HT-29 (cell line): ENCODE measurements at regions not wholly inside any gene's neighbourhood (a gene's known extent, or its start where the extent isn't known, plus 50 kb on each side); places are given as distances from the start of the nearest gene placed in this dataset.
"Not testable (repeated sequence)": the region's sequence is repeated elsewhere in the genome, so short reads cannot be mapped to it uniquely, and the experiment has no call there.

Source experiments
- DNase-seq: peaks from one replicate; pipeline ENCODE4 v3.0.0-alpha.2; 2015; ENCODE audit warnings: low spot score

DNA sequence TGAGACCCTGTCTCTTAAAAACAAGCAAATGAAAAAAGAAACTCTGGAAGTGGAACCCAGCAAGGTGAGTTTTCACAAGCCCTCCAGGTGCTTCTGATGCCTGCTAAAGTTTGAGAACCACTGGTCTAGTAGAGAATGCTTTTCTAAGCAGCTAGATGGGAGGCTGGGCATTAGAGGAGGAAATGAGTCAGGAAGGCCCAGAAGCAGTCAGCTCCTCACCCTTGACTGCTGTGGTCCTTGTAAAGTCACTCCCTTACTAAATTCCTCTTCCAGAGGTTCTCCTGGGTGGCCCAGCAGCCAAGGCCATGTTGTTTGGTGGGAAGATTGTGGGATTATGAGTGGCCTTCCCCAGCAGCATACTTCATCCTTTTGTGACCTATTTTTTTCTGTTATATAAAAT is 52.0 kb upstream of the FYN start:
- no peak for DNase-seq

DNA sequence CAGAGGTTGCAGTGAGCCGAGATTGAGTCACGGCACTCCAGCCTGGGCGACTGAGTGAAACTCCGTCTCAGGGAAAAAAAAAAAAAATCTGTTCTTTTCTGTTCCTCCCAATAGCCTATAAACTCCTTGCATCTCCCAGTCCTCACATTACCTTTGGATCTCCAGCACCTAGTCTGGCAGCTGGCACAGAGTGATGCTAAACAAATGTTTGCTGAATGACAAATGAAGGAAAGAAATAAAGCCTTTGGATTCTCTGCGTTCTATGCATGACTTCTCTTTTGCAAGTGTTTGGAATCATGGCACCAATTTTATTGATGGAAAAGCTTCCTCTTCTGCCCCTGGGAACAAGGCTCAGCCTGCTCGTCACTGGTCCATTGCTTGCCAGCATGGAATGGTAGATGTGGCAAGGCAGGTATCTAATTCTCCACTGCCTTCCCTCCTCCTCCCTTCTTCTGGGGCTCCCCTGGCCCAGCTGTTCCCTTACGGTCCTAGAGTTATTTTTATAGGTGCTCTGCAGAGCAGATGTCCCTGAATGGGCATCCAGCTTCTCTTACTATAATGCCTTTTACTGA is 53.6 kb upstream of the FYN start:
- no peak for DNase-seq

DNA sequence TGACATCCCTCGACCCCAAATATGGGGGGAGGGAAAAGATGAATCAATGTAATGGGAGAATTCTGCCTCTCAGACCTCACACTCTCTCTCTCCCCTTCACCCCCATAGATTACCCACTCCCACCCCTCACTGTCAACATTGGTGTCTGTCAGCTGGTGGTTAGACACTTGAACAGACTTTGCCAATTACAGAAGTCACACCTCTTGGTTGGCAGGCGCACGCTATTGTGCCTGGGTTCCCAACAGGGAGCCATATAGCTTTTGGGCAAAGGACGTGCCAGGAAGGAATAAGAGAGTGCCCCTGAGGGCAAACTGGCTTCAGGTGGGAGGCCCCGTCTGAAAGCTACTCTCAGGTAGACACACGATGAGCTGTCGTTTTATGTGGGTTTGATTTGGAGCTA is 54.1 kb upstream of the FYN start:
- no peak for DNase-seq

DNA sequence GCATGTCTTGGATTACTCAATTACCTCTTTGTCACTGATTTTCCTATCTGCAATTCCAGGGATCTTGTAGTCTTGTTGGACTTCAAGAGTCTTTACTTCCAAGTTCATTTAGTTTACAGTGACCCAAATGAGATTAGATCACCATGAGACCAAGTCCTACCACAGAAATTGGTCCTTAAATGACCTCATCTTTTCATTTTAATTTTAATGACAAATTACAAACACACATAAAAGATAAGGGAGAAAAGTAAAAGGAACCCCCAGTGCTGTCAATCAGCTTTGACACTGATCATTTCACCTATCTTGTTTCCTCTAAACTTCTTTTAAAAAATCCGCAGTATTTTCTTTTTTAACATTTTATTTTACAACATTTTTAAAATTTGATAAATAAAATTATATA is 54.9 kb upstream of the FYN start:
- DNase-seq, result no peak

DNA sequence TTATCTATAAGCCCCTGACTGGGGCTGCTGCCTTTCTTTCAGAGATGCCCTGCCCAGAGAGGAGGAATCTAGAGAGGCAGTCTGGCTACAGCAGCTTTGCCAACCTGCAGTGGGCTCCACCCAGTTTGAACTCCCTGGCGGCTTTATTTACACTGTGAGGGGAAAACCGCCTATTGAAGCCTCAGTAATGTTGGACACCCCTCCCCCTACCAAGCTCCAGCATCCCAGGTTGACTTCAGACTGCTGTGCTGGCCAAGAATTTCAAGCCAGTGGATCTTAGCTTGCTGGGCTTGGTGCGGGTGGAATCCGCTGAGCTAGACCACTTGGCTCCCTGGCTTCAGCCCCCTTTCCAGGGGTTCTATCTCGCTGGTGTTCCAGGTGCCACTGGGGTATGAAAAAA is 61.4 kb upstream of the FYN start:
- peak; percentile 13 for DNase-seq

DNA sequence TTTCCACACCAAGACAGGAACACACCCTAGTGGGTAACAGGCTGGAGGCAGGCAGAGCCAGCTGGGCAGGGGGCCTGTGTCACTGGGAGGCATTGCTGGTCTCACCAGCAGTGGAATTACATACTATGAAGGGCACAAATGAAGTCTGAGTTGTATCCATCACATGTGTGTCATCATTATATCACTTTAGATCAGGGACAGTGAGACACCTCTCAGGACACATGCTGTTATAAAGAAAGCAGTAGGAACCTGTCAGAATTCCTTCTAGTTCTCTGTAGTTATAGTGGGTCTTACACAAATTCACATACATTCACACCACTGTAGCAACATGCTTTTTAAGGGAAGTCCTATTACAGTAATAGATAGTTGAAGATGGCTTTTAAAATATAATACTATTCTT is 63.5 kb upstream of the FYN start:
- DNase-seq, result no peak

DNA sequence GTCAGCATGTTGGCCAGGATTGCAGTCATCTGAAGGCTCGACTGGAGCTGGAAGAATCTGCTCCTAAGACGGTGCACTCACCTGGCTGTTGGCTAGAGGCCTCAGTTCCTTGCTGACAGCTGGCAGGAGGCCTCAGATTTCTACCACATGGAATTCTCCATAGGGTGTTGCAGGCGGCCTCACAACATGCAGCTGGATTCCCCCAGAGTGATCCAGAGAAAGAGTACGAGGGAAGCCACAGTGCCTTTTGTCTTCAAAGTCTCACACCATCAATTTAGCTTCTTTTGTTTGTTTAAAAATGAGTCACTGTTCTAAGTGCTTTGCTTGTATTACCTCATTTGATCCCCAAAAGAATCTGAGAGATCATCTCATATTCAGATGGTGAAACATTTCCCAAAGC is 65.5 kb upstream of the FYN start:
- no peak for DNase-seq

DNA sequence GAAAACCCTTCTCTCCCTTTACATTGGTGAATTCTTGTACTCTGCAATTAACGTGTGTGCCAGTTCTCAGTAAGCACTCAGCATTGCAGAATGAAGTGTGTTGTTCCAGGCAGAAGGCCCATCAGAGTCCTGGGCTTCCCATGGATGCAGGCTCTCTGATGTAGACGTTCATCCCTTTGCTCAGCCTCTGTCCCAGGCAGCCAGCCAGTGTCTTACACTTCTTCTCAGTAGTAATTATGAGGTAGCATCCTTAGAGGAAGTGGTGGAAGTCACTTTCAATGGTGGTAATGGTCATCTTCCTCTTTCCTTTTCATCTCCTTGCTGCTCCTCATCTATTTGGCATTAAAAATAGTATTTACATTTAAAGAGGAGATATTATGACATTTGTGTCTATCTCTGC is 66.7 kb upstream of the FYN start:
- DNase-seq, result no peak

DNA sequence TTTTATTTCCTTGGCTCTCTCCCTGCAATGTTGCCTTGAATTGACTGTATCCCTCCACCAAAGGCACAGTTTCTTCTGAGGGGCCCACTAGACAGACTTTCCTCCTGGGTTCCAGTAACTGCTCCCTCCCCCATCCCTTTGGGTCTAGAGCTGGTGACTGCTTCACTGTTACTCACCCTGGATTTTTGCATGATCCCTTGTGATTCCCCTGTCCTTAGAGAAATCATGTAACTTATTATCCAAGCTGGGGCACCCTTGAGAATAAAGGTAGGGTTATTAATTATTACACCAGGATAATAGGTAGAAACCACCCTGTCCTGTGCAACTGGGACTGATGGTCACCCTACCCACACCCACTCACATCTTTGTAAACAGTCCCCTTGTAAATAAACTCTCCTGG is 67.5 kb upstream of the FYN start:
- no peak for DNase-seq

DNA sequence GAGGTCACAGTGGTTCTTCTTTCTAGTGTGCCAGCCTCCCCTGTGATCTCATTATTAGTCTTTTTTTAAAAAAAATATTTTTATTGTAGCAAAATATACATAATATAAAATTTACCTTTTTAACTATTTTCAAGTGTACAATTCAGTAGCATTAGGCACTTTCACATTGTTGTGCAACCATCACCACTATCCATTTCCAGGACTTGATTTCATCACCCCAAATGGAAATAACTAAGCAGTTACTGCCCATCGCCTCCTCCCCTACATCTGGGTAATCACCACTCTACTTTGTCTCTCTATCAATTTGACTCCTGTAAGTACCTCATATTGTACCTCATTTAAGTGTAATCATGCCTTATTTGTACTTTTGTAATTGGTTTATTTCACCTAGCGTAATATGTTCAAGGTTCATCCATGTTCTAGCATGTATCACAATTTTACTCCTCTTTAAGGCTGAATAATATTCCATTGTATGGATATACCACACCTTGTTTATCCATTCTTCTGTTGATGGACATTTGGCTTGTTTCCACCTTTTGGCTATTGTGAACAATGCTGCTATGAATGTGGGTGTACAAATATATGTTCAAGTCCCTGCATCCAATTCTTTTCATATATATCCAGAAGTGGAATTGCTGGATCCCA is 68.6 kb upstream of the FYN start:
- no peak for DNase-seq

DNA sequence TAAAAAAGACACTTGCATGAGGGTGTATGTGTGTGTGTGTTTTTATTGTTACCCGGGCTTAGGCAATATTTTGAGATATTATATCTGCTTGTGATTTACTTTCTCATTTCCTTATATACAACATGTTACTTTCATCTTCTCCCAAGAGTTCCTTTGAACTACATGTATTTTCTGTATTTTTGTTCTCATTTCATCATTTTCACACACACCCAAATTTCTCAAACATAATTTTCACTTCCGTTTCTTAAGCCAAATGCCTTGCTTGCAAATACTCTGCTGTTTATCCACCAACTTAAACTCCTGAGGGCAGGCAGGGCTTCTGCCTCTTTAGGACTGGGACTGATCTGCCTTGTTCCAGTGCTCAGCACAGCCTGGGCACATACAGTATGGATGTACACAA is 69.3 kb upstream of the FYN start:
- DNase-seq, result no peak

DNA sequence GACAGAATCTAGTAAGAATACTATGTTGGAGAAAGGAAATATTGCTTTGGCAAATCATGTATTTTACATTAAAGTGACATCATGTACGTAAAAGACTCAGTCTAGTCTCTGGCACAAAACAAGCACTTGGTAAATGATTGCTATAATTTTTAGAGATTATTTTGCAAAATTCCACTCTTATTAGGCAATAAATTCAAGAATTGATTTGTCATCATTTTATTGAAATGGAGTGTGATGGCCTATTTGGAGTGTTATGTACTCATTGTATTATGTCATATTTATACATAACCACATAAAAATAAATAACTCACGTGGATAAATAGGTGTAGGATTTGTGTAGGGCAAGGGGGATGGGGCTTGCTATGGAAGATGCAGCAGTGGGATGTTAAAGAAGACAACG is 70.0 kb upstream of the FYN start:
- DNase-seq, result no peak

DNA sequence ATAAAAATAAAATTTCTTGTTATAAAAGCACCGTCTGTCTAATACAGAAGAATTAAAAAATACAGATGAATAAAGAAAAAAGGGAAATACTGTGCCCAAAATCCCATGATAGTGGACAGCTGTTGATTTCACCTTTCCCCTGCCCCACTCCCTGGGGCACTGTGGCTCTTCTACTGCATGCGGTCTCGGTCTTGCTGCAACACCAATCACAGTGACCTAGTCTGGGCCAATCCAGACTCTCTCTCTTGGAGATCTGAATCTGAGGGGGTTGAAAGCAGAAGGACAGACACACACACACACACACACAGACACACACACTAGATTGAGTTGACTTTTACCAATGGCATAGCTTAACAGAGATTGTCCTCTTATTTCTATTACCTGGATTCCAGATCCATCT is 70.5 kb upstream of the FYN start:
- no peak for DNase-seq

DNA sequence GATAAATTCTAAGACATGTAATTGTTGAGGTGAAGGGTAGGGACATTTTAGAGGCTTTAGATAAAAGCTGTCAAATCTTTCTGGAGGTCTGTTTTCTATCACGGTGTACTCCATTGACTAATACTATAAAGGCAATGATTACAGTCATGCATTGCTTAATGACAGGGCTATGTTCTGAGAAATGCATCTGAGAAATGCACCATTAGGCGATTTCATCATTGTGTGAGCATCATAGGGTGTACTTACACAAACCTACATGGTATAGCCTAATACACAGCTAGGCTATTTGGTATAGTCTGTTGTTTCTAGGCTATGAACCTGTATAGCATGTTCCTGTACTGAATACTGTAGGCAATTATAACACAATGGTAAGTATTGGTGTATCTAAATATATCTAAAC is 71.3 kb upstream of the FYN start:
- DNase-seq, result no peak

DNA sequence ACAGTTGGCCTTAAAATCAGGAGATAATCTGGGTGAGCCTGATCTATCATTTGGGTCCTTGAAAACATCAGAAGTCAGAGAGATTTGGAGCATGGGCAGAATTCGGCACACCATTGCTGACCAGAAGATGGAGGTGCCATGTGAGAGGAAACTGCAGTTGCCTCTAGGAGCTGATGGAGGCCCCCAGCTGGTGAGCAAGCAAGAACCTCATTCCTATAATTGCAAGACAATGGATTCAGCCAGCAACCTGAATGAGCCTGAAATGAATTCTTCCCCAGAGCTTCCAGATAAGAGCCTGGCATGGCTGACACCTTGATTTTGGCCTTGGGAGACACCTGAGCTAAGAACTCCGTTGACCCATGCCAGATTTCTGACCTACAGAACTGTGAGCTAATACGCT is 76.3 kb upstream of the FYN start:
- DNase-seq, result no peak

DNA sequence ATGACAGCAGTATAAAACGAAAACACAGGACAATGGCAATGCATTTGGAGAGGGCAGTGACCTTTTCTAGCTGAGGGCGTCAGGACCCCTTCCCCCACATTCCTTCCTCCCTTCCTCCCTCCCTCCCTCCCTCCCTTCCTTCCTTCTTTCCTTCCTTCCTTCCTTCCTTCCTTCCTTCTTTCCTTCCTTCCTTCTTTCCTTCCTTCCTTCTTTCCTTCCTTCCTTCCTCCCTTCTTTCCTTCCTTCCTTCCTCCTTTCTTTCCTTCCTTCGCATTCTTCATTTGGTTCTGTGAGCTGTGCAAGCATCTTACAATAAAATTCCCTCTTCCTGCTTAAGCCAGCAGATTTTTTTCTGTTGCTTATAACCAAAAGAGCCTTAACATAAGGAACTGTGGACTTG is 76.7 kb upstream of the FYN start:
- not testable (repeated sequence) for DNase-seq

DNA sequence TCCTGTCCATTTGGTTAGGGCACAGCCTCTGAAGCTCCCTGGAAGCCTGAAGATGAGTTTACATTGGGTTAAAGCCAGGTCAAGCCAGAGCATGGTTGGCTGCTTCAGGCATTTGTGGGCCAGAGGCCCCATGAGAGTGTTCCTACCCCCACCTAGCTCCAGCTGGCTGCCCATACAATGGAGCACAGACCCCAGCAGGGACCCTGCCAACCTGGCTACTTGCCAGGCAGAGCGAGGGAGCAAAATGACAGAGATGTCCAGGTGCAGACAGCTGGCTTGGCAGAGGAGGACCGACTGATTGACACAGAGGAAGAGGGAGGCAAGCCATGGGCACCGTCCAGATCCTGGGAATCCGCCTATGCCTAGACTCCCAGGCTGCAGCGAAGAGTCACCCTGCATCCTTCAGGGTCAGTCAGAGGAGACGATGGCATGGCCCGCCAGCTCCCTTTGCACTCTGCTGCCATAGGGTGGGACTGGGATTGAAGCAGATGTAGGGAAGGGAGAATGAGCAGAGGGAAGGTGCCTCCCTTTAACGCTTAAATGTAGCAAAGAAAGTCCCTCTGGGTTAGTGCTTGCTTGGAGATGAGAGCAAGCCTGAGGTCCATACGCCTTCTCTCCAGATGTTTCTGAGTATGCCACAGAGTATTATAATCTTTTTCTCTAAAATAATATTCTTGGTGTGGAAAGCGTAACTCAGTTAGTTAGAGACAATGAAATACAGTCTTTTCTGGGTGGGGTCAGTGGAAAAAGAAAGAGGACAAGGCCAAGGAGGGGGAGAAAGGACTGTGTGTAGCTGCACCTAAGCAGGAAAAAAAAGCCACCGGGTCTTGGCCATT is 77.6 kb upstream of the FYN start:
- DNase-seq, result no peak

DNA sequence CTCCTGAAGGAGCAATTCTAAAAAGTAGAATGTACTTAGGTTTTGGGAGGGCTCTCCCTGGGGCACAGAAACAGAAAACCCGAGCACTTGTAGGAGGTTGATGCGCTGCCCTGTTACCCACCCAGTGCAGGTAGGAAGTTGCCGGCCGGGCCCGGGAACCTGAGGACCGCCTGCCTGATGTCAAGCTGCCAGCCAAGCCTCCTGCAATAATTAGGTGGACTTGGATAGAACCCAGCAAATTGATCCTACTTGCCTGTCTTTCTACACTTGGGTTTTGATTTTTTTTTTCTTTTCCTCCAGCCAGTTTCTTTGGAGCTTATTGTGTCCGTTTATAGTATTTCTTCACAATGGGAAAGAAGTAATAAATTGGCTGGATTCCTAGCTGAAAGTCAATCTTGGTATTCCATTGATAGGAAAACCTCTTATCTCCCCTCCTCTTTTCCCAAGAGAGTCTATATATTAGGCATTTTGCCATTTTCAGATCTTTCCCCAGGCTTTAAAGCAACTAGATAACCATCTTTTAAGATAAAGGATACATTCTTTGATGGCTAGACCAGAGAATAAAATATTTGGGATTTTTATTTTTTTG is 78.3 kb upstream of the FYN start:
- DNase-seq, result no peak

DNA sequence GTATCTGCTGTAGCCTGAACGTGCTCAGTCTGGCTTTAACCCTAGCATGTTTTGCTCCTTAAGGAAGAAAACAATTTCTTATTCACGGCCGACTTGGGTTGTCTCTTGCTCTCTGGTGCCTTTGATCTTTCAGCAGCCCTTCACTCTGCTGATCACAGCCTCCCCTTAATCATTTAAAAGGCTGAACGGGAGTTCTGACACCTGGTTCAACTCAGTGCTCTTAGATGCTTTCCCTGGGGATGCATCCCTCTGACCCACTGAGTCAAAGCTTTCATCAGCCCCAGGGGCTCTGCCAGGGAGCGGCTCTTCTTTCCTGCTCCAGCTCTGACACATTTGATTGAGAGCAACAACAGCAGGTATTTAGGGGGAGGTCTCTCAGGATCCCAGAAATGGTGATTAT is 79.0 kb upstream of the FYN start:
- no peak for DNase-seq

DNA sequence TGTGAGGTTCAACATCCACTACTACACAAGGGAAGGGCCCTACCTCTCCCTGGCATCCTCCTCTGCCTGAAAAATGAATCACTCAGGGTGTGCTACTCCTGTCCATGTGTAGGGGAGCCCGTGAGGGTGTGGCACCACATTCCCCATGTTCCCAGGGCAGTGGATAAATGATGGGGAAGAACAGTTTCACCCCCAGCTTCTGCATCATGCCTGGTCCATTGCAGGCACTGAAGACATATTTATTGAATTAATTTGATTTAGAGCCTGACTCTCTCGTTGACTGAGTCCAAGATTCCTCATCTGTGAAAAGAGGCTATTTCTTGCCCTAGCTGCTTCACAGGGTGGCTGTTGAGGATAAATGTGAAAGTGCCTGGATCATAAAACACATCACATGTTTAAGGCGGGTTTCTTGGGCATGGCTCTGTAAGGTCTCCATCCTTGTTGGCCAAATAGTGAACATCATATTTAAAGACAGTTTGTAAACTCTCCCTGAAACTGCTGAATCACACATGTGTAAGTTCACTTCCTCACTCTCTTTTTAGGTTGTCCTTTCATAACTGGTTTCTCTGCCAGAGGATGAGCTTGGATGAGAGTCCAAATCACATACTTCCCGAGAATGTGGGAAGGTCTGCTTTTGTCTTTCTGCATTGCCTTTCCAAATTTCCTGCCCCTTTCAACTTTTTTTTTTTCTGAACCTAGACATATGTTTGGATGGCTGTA is 79.7 kb upstream of the FYN start:
- DNase-seq, result no peak

DNA sequence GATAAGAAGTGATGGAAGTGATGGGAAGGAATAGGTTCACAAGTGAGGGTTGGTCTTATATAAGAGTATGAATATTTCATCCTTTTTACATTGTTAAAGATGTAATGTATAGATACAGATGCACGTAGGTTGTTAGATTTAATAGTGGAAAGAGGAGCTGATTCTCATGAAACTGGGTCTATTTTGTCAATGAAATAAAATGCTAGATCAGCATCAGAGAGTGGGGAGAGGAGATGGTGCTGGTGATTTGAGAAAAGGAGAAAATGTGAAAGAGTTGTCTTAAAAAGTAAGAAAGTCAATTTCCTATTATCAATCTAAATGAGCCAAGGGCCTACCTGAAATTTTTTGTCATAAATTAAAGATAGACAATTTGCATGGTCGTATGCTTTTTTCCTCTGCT is 82.8 kb upstream of the FYN start:
- DNase-seq, result no peak

DNA sequence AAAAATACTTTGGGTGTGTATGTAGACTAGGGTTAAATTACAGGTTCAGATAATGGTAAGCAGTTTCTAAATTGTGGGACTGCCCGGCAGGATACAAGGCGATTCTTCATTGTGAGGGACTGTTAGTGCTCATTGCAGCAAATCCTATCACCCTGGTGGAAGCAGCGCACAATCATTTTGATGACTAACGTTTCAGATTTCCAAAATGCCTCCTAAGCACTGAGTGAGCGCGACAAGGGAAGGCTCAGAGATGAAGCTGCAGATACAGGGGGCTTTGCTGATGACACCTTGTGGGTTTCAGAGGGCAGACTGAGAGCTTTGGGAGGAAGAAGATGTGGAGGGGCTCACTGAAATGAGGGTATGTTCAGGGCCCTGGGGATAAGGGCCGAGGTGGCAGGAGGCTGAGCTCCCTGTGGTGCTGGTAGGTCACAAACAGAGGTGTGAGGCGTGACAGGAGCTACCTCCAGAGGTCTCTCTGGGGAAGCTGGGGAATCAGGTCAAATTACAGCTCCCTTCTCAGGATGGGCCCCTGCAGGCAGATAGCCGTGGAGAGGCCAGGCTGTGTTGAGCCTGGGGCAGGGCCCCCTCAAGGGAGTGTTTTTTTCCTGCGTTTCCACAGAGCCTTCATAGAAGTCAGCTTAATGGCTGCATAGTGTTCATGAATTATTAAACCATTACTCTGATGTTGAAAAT is 84.5 kb upstream of the FYN start:
- DNase-seq, result no peak
